H1 (cell line): ENCODE measurements at regions not wholly inside any gene's neighbourhood (a gene's known extent, or its start where the extent isn't known, plus 50 kb on each side); places are given as distances from the start of the nearest gene placed in this dataset.

ENCODE experiments used
- BRCA1 ChIP-seq: IDR thresholded peaks from 2 replicates; pipeline ENCODE4 v1.6.1; 2012; ENCODE audit warnings: low read depth, low read length, improper control_type of control experiment
- EZH2 ChIP-seq: fragments of 200-600 bp; sonication (generic); IDR thresholded peaks from 2 replicates; pipeline ENCODE4 v1.7.1; 2012; ENCODE audit warnings: low read depth, mild to moderate bottlenecking, moderate library complexity, low read length, inconsistent platforms; ENCODE audit not compliant: severe bottlenecking
- FOSL1 ChIP-seq: IDR thresholded peaks from 2 replicates; pipeline ENCODE4 v1.6.1; 2011; ENCODE audit warnings: mild to moderate bottlenecking, low read depth, low read length, moderate library complexity; ENCODE audit not compliant: insufficient read depth
- KDM1A ChIP-seq: fragments of 200-600, 300-600 bp; sonication (generic); IDR thresholded peaks from 2 replicates; pipeline ENCODE4 v1.7.1; 2016; ENCODE audit warnings: mild to moderate bottlenecking, low read length, borderline replicate concordance
- POLR2A ChIP-seq, 2 experiments: IDR thresholded peaks; 1 replicate in 1 of 2; 2 replicates in 1 of 2; pipeline ENCODE4 v1.6.1; 2011; ENCODE audit warnings: low read depth in 2 of 2, low read length in 2 of 2, mild to moderate bottlenecking in 2 of 2; ENCODE audit errors: control extremely low read depth in 1 of 2
- POLR2AphosphoS5 ChIP-seq: IDR thresholded peaks from 2 replicates; pipeline ENCODE4 v1.6.1; 2011; ENCODE audit warnings: low read depth, low read length
- RFX5 ChIP-seq: IDR thresholded peaks from 2 replicates; pipeline ENCODE4 v1.6.1; 2011; ENCODE audit warnings: low read depth, low read length, improper control_type of control experiment, borderline replicate concordance
- YY1 ChIP-seq: IDR thresholded peaks from 2 replicates; pipeline ENCODE4 v1.6.1; 2011; ENCODE audit warnings: low read depth, mild to moderate bottlenecking, low read length
- ZNF274 ChIP-seq: IDR thresholded peaks from 2 replicates; pipeline ENCODE4 v1.7.0; 2012; ENCODE audit warnings: low read length, borderline replicate concordance; ENCODE audit errors: extremely low read depth
- TF ChIP-seq, protein P1 (sequence below): IDR thresholded peaks from 2 replicates; pipeline ENCODE4 v1.6.1; 2012; ENCODE audit warnings: low read length, inconsistent platforms
- TF ChIP-seq, protein P2 (sequence below), 3 experiments: IDR thresholded peaks; 1 replicate in 2 of 3; 2 replicates in 1 of 3; pipeline versions ENCODE4 v1.5.1 to v1.6.1; 2011; ENCODE audit warnings: low read length in 3 of 3, mild to moderate bottlenecking in 3 of 3, inconsistent platforms in 2 of 3, low read depth in 1 of 3, moderate library complexity in 1 of 3; ENCODE audit not compliant: insufficient read depth in 1 of 3; ENCODE audit errors: control extremely low read depth in 1 of 3

DNA sequence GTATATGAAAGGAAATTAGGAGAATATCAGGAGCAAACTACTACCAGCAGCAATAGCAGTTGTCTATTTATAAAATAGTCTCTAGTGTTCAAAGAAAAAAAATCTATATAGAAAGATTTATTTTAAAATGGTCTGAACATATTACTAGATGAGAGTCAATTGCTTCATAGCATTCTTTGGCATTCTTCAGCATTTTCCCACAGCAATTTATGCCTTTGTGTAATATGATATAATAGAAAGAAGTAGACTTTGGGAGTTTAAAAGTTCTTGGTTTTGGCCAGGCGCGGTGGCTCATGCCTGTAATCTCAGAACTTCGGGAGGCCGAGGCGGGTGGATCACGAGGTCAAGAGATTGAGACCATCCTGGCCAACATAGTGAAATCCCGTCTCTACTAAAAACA, 157.0 kb upstream of the PLN start:
- no peak for TF ChIP-seq FOSL1
- TF ChIP-seq YY1, result no peak
- TF ChIP-seq KDM1A, result no peak
- TF ChIP-seq, protein P1, sequence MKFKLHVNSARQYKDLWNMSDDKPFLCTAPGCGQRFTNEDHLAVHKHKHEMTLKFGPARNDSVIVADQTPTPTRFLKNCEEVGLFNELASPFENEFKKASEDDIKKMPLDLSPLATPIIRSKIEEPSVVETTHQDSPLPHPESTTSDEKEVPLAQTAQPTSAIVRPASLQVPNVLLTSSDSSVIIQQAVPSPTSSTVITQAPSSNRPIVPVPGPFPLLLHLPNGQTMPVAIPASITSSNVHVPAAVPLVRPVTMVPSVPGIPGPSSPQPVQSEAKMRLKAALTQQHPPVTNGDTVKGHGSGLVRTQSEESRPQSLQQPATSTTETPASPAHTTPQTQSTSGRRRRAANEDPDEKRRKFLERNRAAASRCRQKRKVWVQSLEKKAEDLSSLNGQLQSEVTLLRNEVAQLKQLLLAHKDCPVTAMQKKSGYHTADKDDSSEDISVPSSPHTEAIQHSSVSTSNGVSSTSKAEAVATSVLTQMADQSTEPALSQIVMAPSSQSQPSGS, result no peak
- TF ChIP-seq RFX5, result no peak
- no peak for TF ChIP-seq BRCA1
- no peak for TF ChIP-seq POLR2AphosphoS5
- TF ChIP-seq, protein P2, sequence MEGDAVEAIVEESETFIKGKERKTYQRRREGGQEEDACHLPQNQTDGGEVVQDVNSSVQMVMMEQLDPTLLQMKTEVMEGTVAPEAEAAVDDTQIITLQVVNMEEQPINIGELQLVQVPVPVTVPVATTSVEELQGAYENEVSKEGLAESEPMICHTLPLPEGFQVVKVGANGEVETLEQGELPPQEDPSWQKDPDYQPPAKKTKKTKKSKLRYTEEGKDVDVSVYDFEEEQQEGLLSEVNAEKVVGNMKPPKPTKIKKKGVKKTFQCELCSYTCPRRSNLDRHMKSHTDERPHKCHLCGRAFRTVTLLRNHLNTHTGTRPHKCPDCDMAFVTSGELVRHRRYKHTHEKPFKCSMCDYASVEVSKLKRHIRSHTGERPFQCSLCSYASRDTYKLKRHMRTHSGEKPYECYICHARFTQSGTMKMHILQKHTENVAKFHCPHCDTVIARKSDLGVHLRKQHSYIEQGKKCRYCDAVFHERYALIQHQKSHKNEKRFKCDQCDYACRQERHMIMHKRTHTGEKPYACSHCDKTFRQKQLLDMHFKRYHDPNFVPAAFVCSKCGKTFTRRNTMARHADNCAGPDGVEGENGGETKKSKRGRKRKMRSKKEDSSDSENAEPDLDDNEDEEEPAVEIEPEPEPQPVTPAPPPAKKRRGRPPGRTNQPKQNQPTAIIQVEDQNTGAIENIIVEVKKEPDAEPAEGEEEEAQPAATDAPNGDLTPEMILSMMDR (IDR thresholded peaks at IDR 0.05; ENCODE audit: control extremely low read depth in 1 of 3, insufficient read depth in 1 of 3, low read depth in 1 of 3, low read length in 3 of 3), result no peak
- no peak for TF ChIP-seq POLR2A (IDR thresholded peaks at IDR 0.05; ENCODE audit: control extremely low read depth in 1 of 2, low read depth in 2 of 2, low read length in 2 of 2)
- TF ChIP-seq EZH2, result no peak
- no peak for TF ChIP-seq ZNF274
